MM.1S (cell line): ENCODE measurements at regions not wholly inside any gene's neighbourhood (a gene's known extent, or its start where the extent isn't known, plus 50 kb on each side); places are given as distances from the start of the nearest gene placed in this dataset.

ENCODE experiments used
- DNase-seq: peaks from one replicate; pipeline ENCODE4 v3.0.0-alpha.2; 2015
- H2AFZ ChIP-seq: fragments of 300-600 bp; sonication (generic); 2 replicates; pipeline ENCODE4 v1.6.0; 2016; ENCODE audit warnings: antibody characterized with exemption, low read length
- H3F3A ChIP-seq: fragments of 300-600 bp; sonication (generic); 2 replicates; pipeline ENCODE4 v1.6.1; 2016; ENCODE audit warnings: mild to moderate bottlenecking, antibody characterized with exemption, low read length, moderate library complexity, mixed read lengths; ENCODE audit not compliant: insufficient read depth
- H3K27ac ChIP-seq: fragments of 300-600 bp; sonication (generic); 2 replicates; pipeline ENCODE4 v1.5.1; 2016; ENCODE audit warnings: mild to moderate bottlenecking, low read length
- H3K27me3 ChIP-seq: fragments of 300-600 bp; sonication (generic); replicated peaks from 2 replicates; pipeline ENCODE4 v1.6.0; 2016; ENCODE audit warnings: low read length; ENCODE audit not compliant: insufficient read depth
- H3K36me3 ChIP-seq: fragments of 300-600 bp; sonication (generic); replicated peaks from 2 replicates; pipeline ENCODE4 v1.6.1; 2016; ENCODE audit warnings: mild to moderate bottlenecking, low read length, mixed read lengths; ENCODE audit not compliant: insufficient read depth
- H3K4me1 ChIP-seq: fragments of 300-600 bp; sonication (generic); 2 replicates; pipeline ENCODE4 v1.6.1; 2016; ENCODE audit warnings: low read length, mixed read lengths
- H3K4me2 ChIP-seq: fragments of 300-600 bp; sonication (generic); 2 replicates; pipeline ENCODE4 v1.6.0; 2016; ENCODE audit warnings: low read depth, low read length
- H3K4me3 ChIP-seq: fragments of 300-600 bp; sonication (generic); 2 replicates; pipeline ENCODE4 v1.5.1; 2016; ENCODE audit warnings: low read length, mixed read lengths
- H3K79me2 ChIP-seq: fragments of 300-600 bp; sonication (generic); 2 replicates; pipeline ENCODE4 v1.6.1; 2016; ENCODE audit warnings: mixed run types, low read length, mixed read lengths
- H3K9ac ChIP-seq: fragments of 300-600 bp; sonication (generic); 2 replicates; pipeline ENCODE4 v1.6.1; 2016; ENCODE audit warnings: low read length, mixed read lengths
- H3K9me2 ChIP-seq: fragments of 300-600 bp; sonication (generic); replicated peaks from 2 replicates; pipeline ENCODE4 v1.6.1; 2016; ENCODE audit warnings: mild to moderate bottlenecking, low read length, mixed read lengths; ENCODE audit not compliant: insufficient read depth
- H3K9me3 ChIP-seq: fragments of 300-600 bp; sonication (generic); replicated peaks from 2 replicates; pipeline ENCODE4 v1.6.1; 2016; ENCODE audit warnings: mild to moderate bottlenecking, low read length, mixed read lengths; ENCODE audit not compliant: insufficient read depth
- H4K20me1 ChIP-seq: fragments of 300-600 bp; sonication (generic); 2 replicates; pipeline ENCODE4 v1.6.1; 2016; ENCODE audit warnings: mild to moderate bottlenecking, low read length, moderate library complexity, mixed read lengths; ENCODE audit not compliant: insufficient read depth
- EZH2 ChIP-seq: fragments of 300-600 bp; sonication (generic); optimal IDR thresholded peaks from 2 replicates; pipeline ENCODE3; 2017; ENCODE audit warnings: low read depth, mild to moderate bottlenecking, antibody characterized with exemption, low read length, mixed read lengths
- EZH2phosphoT487 ChIP-seq: fragments of 300-600 bp; sonication (generic); IDR thresholded peaks from 2 replicates; pipeline ENCODE4 v1.6.1; 2018; ENCODE audit warnings: antibody characterized with exemption, low read length
- TF ChIP-seq, protein P1 (sequence below): fragments of 300-600 bp; sonication (generic); IDR thresholded peaks from 2 replicates; pipeline ENCODE4 v1.5.1; 2016; ENCODE audit warnings: antibody characterized with exemption, low read length, mixed read lengths

DNA sequence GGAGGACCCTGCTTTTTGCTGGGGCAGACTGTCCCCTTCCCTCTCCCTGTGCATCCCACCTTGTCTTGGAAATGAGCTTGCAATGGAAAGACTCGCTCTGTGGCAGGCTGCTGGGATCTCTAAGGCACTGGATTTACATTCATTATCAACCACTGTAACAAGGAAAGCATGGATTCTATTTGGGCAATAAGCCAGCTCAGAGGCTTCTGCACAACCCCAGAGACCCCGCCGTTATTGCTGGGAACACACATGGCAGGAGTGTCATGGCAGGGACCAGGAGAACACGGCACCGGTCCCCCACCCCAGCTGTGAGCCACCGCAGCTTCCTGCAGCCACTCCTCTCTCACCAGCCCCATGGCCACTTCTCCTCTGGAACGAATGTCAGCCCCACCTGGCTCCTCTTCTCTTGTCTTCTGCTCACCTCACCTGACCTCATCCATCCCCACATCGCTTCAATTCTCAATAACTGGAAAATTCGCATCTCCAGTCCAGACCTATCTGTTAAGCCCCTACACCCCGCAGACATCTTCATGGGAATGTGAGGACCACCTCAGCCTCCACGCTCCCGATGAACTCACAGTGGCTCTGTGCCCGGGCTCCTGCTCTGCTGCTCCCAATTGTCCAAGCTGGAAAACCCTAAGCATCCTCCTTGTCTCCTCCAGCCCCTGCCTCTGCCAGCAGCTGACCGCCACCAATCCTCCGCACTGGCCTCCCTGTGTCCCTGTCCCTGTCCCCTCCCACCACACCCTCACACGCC lies 181.5 kb downstream of the USP12 start:
- H3K9ac ChIP-seq, result no peak overlapping the region
- H3K9me2 ChIP-seq, result no peaks in the 10 kb centered on the region
- H3K36me3 ChIP-seq, result no peaks in the 10 kb centered on the region
- no peak overlapping the region for H2AFZ ChIP-seq
- no peaks in the 10 kb centered on the region for H3K79me2 ChIP-seq
- no peak overlapping the region for H3K4me3 ChIP-seq
- H3K4me2 ChIP-seq, result no peak overlapping the region
- no peaks in the 10 kb centered on the region for H3K27me3 ChIP-seq
- no peaks in the 10 kb centered on the region for H4K20me1 ChIP-seq
- DNase-seq, result no peak
- H3K27ac ChIP-seq, result no peak overlapping the region
- no peaks in the 10 kb centered on the region for H3K4me1 ChIP-seq
- no peaks in the 10 kb centered on the region for H3F3A ChIP-seq
- TF ChIP-seq EZH2 (no peak), EZH2phosphoT487 (no peak)
- TF ChIP-seq, protein P1, sequence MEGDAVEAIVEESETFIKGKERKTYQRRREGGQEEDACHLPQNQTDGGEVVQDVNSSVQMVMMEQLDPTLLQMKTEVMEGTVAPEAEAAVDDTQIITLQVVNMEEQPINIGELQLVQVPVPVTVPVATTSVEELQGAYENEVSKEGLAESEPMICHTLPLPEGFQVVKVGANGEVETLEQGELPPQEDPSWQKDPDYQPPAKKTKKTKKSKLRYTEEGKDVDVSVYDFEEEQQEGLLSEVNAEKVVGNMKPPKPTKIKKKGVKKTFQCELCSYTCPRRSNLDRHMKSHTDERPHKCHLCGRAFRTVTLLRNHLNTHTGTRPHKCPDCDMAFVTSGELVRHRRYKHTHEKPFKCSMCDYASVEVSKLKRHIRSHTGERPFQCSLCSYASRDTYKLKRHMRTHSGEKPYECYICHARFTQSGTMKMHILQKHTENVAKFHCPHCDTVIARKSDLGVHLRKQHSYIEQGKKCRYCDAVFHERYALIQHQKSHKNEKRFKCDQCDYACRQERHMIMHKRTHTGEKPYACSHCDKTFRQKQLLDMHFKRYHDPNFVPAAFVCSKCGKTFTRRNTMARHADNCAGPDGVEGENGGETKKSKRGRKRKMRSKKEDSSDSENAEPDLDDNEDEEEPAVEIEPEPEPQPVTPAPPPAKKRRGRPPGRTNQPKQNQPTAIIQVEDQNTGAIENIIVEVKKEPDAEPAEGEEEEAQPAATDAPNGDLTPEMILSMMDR, result no peak
- no peaks in the 10 kb centered on the region for H3K9me3 ChIP-seq

GRCh38 chr13:26989261-26989956 lies 182.2 kb downstream of the USP12 start:
- TF ChIP-seq, protein P1, result no peak
- TF ChIP-seq EZH2, result no peak
- Histone ChIP-seq H3K9me3 (no peaks in the 10 kb centered on the region), H3K9ac (no peak overlapping the region)

DNA sequence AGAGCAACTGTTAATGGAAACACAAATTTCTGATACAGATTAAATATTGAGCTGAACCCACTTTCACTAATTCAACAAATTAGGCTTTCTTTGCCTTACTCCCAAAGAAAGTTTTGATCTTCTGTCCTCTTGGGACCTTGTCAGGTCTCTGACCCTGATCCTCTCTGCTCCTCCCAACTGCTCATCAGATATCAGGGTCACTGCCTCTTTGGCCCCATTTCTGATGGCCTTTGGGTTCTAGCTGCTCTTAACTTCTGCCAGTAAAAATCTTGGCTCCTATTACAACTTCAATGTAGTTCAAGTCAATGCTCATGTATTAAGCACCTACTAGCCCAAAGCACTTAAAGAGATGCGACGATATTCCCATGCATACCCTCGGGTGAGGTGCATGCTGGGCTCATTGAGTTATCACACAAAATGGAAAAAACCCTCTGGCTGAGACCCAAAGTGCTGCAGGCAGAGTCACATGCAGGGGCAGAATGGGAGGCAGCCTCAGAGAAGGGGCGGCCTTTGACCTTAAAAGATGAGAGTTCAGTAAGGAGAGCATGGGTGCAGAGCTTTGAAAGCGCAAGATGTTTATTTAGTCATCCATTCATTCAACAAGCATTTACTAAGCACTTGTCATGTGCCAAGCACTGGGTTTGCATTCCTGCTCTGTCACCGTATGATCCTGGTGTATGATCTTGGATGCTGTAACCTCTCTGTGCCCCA lies 183.4 kb downstream of the USP12 start:
- Histone ChIP-seq H3F3A (no peaks in the 10 kb centered on the region), H3K27me3 (no peaks in the 10 kb centered on the region), H3K4me1 (no peaks in the 10 kb centered on the region), H3K36me3 (no peaks in the 10 kb centered on the region), H3K79me2 (no peaks in the 10 kb centered on the region), H3K9me3 (no peaks in the 10 kb centered on the region), H3K9me2 (no peaks in the 10 kb centered on the region), H3K4me2 (no peak overlapping the region), H3K9ac (no peak overlapping the region), H3K27ac (no peak overlapping the region), H3K4me3 (no peak overlapping the region), H2AFZ (no peak overlapping the region), H4K20me1 (no peaks in the 10 kb centered on the region)
- no peak for DNase-seq
- TF ChIP-seq, protein P1, result no peak
- TF ChIP-seq EZH2phosphoT487 (no peak), EZH2 (no peak)

More at GRCh38 chr13:26989261-26989956, 182.2 kb downstream of the USP12 start:
- no peaks in the 10 kb centered on the region for H3K4me1 ChIP-seq
- no peaks in the 10 kb centered on the region for H4K20me1 ChIP-seq
- H3K9me2 ChIP-seq, result no peaks in the 10 kb centered on the region
- no peak overlapping the region for H2AFZ ChIP-seq
- H3K27ac ChIP-seq, result no peak overlapping the region
- H3K27me3 ChIP-seq, result no peaks in the 10 kb centered on the region
- H3K36me3 ChIP-seq, result no peaks in the 10 kb centered on the region
- H3K4me2 ChIP-seq, result no peak overlapping the region
- H3F3A ChIP-seq, result no peaks in the 10 kb centered on the region
- no peaks in the 10 kb centered on the region for H3K79me2 ChIP-seq
- no peak for DNase-seq
- no peak overlapping the region for H3K4me3 ChIP-seq
